ENCODE measurements at regions not wholly inside any gene's neighbourhood (a gene's known extent, or its start where the extent isn't known, plus 50 kb on each side); places are given as distances from the start of the nearest gene placed in this dataset.
"Not testable (repeated sequence)": the region's sequence is repeated elsewhere in the genome, so short reads cannot be mapped to it uniquely, and the experiment has no call there.

DNA sequence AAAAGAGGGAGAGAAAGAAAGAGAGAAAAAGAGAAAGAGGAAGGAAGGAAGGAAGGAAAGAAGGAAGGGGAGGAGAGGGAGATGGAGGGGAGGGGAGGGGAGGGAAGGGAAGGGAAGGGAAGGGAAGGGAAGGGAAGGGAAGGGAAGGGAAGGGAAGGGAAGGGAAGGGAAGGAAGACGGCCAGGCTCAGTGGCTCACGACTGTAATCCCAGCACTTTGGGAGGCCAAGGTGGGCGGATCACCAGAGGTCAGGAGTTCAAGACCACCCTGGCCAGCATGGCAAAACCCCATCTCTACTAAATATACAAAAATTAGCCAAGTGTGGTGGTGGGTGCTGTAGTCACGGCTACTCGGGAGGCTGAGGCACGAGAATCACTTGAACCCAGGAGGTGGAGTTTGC is 64.8 kb downstream of the RPS15A start:
- intact Hi-C loops (cut with DNase I); DNase-seq (ENCODE audit: low spot score): not testable (repeated sequence)

DNA sequence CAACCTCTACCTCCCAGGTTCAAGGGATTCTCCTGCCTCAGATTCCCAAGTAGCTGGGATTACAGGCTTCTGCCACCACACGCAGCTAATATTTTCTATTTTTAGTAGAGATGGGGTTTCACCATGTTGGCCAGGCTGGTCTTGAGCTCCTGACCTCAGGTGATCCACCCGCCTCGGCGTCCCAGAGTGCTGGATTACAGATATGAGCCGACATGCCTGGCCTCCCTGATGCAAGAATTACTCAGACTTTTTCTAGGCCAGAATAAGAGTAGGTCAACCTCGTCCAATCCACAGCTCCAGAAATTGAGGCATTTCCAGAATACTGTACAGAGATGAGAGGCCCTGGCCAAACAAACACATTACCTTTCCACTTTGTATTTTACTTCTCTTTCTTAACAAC is 70.2 kb downstream of the RPS15A start:
- DNase-seq (ENCODE audit: low spot score); intact Hi-C loops (cut with DNase I): not testable (repeated sequence)

DNA sequence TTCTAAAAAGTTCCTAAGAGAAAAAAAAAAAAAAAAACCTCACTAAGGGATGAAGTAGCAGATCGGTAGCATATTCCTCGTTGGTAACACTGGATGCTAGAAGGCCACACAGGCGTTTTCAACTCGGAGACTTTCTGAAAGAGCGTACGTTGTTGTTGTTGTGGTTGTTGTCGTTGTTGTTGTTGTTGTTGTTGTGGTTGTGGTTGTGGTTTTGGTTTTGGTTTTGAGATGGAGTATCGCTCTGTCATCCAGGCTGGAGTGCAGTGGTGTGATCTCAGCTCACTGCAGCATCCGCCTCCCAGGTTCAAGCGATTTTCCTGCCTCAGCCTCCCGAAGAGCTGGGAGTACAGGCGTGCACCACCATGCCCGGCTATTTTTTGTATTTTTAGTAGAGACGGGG is 77.6 kb downstream of the RPS15A start:
- intact Hi-C loops (cut with DNase I), result not testable (repeated sequence)

DNA sequence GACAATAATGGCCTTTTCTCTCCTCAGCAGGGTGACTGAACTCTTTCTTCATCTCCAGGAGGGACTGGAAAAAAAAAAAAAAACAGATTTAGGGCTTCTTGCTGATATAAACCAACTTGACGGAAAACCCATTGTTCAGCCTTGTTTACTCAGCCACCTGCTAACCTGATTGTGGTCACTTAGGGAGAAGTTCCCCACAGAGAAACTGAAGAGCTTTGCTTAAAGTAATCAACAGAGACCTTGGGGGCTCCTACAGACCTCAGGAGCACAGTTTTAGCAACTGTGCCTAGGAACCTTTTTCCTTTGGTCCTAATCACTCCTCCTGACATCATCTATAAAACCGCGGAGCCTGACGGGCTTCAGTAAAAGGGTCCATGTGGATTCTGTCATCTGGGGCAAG is 79.5 kb downstream of the RPS15A start:
- intact Hi-C loops (cut with DNase I); DNase-seq (ENCODE audit: low spot score): not testable (repeated sequence)

More for the DNA sequence above, 77.6 kb downstream of the RPS15A start:
- not testable (repeated sequence) for DNase-seq (ENCODE audit: low spot score)

DNA sequence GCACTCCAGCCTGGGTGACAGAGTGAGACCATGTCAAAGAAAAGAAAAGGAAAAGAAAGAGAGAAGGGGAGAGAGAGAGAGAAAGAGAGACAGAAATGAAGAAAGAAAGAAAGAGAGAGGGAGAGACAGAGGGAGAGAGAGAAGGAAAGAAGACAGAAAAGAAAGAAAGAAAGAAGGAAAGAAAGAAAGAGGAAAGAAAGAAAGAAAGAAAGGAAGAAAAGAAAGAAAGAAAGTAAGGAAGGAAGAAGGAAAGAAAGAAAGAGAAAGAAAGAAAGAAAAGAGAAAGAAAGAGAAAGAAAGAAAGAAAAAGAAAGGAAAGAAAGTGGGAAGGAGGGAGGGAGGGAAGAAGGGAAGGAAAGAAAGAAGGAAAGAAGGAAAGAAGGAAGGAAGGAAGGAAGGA is 88.9 kb downstream of the RPS15A start:
- DNase-seq (ENCODE audit: low spot score); intact Hi-C loops (cut with DNase I): not testable (repeated sequence)

DNA sequence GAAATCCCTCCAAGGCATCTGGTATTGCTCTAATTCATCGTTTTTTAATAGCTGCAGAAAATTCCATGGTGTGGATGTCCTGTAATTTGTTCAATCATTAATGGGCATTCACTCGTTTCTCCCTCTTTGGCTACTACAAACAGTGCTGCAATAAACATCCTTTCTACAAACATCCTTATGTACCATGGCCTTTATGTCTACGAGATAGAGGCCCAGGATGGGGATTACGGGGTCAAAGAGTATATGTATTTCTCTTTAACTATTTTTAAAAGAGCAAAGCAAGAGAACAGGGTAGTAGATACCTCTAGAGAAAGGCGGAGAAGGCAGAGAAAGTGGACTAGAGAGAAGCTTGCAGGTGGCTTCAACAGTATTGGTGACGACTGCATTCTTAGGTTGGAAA is 94.1 kb downstream of the RPS15A start:
- DNase-seq (ENCODE audit: low spot score); intact Hi-C loops (cut with DNase I): not testable (repeated sequence)

DNA sequence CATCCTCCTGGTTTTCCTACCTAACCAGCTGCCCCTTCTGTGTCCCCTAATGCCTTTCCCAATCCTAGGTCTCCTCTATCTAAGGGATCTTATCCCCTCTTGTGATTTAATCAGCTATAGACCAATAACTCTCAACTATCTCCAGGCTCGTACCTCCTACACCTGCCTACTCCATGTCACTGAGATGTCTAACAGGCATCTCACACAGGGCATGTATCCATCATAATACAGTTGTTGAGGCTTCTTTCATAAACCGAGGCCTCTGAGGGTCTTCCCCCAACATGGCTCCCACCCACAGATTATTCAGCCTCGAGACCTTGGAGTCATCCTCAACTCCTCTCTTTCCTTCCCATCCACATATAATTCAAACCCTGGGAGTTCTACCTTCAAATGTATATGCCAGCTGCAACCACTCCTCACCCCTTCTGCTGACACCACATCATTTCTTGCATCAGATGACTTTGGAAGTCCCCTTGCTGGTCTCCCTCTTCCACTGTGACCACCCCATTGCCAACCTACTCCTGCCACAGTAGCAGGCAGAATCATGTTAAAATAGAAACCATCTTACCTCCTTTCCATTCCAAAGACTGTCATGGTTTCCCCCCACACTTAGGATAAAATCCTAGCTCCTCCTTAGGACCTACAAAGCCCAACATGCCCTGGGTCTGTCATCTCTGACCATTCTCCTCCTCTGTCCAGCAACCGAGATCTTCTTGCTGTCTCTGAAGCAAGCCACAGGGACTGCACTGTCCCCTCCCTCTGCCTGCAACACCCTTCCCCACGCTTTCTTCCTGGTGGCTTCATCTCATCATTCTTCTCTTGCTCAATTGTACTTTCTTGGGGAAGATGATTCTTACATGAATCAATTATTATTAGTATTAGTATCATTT is 103.8 kb downstream of the RPS15A start:
- DNase-seq (ENCODE audit: low spot score); intact Hi-C loops (cut with DNase I): not testable (repeated sequence)

DNA sequence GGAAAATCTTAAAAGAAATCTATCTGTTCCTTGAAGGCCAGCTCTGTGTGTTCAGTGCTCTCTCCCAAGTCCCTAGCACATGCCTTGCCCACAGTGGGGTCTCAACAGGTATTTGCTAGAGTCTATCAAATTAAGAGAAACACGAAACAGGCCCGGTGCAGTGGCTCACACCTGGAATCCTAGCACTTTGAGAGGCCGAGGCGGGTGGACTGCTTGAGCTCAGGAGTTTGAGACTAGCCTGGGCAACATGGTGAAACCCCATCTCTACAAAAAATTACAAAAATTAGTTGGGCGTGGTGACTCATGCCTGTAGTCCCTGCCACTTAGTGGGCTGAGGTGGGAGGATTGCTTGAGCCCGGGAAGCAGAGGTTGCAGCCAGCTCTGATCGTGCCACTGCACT is 83.9 kb upstream of the NOMO2 start:
- DNase-seq (ENCODE audit: low spot score), result peak; percentile 45

DNA sequence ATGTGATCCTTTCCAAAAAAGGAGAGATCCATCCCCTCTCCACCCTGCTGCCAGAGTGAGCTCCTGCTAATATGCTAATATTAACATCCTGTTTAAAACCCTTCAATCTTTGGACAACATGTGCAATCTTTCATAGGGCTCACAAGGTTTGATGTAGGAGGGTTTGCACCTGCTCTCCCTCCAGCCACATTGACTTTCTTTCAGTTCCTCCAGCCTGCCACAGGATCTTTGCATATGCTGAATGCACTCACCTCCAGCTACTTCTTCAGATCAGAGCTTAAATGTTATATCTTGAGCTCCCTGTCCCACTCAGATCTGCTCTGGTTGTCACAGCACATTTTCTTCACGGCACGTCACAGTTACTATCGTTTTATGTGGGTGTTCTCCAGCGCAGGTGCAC is 75.0 kb upstream of the NOMO2 start:
- intact Hi-C loops (cut with DNase I); DNase-seq (ENCODE audit: low spot score): not testable (repeated sequence)

More for the DNA sequence above, 83.9 kb upstream of the NOMO2 start:
- intact Hi-C loops (cut with DNase I), result not testable (repeated sequence)

DNA sequence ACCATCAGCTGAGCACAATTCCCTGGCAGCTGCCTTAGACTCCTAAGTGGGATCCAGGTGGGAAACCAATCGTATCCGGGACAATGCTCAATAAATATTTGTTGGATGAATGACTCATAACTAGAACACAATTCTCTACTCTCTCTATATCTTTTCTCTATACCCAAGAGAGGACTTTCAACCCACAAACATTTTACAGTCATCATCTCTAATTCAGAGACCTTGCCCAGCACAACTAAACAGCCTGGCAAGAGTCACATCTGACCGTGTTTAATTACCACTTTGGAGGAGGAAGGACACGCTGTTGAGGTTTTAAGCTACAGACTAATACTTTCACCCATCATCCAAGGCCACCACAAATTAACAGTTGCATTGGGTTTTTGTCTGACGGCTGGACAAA is 74.3 kb upstream of the NOMO2 start:
- DNase-seq (ENCODE audit: low spot score); intact Hi-C loops (cut with DNase I): not testable (repeated sequence)

DNA sequence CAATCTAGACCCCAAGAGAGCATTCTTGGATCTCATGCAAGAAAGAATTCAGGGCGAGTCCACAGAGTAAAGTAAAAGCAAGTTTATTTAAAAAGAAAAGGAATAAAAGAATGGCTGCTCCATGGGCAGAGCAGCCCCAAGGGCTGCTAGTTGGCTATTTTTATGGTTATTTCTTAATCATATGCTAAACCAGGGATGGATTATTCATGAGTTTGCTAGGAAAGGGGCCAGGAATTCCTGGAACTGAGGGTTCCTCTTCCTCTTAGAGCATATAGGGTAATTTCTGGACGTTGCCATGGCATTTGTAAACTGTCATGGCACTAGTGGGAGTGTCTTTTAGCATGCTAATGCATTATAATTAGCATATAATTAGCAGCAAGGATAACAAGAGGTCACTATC is 73.1 kb upstream of the NOMO2 start:
- intact Hi-C loops (cut with DNase I); DNase-seq (ENCODE audit: low spot score): not testable (repeated sequence)

DNA sequence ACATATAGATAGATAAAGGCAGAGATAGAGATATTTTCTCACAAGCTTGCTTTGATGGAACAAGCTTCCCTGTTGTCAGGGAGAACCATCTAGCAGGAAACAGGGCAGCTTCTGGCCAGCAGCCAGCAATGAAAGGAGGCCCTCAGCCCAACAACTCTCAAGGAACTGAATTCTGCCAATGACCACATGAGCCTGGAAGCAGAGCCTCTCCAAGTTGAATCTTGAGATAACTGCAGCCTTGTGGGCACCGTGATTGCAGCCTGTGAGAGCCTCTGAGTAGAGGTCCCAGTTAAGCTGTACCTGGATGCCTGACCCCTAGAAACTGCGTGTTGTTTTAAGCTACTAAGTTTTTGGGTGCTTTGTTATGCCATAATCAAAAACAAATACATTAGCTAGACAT is 69.8 kb upstream of the NOMO2 start:
- intact Hi-C loops (cut with DNase I); DNase-seq (ENCODE audit: low spot score): not testable (repeated sequence)

DNA sequence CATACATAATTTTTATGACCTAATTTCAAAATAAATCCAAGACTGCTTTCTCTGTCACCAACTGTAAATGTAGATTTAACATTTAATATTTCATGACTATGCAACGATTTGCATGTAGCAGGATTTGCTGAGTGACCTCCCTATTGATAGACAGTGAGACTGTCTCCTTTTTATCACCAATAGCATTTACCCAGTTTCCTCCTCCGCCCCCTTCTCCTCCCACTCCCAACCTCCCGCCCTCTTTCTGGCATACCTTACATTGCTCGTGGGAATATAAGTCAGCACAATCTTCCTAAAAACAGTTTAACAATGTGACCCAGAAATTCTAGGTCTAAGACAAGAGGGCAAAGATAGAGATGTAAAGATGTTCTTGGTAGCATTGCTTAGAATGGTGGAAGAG is 55.1 kb upstream of the NOMO2 start:
- intact Hi-C loops (cut with DNase I); DNase-seq (ENCODE audit: low spot score): not testable (repeated sequence)

DNA sequence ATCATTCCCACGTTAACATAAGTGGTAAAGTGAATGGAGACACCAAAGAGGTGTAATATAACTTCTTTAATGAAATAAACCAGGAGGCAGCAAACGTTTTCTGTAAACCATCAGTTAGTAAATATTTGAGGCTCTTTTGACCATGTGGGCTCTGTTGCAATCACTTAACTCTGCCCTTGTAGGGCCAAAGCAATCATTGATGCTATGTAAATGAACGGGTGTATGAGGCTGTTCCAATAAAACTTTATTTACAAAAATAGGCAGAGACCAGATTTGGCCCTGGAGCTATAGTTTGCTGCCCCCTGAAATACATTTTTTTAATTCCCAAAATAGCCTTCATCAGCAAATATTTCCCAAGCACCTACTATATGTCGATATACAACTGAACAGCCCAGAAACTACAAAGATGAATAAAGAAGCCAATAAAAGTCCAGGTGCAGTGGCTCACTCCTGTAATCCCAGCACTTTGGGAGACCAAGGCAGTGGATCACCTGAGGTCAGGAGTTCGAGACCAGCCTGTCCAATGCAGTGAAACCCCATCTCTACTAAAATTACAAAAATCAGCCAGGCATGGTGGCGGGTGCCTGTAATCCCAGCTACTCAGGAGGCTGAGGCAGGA is 54.3 kb upstream of the NOMO2 start:
- intact Hi-C loops (cut with DNase I); DNase-seq (ENCODE audit: low spot score): not testable (repeated sequence)

All from posterior vena cava (tissue), 2 donors.